HCT116 (cell line): ENCODE measurements at regions not wholly inside any gene's neighbourhood (a gene's known extent, or its start where the extent isn't known, plus 50 kb on each side); places are given as distances from the start of the nearest gene placed in this dataset.

ENCODE experiments used
- ATAC-seq: fragments of 200-7000 bp; cut with Tn5 transposase; 2 replicates; pipeline ENCODE4 v1.9.1; 2020; ENCODE audit warnings: mild to moderate bottlenecking, moderate library complexity
- BruUV-seq: library from RNA; stranded (reverse); fragments of 400-500 nt; replicated peaks from 2 replicates; lab custom pipeline; 2021; lab: Mats Ljungman, UMichigan
- CTCF ChIA-PET: fragments of 300-600 bp; sonication (Branson Sonifier 250); formaldehyde crosslinking; loops from one replicate; lab custom pipeline; 2021; ENCODE audit warnings: antibody characterized with exemption; lab: Charles Lee
- POLR2A ChIA-PET: fragments of 300-600, 350-600 bp; sonication (Branson Sonifier 250); formaldehyde crosslinking; loops from one replicate; lab custom pipeline; 2021; ENCODE audit warnings: antibody characterized with exemption; lab: Charles Lee
- RAD21 ChIA-PET, 2 experiments: fragments of 300-600 bp; sonication (Branson Sonifier 250); formaldehyde crosslinking; loops; one replicate each; lab custom pipeline; 2023; ENCODE audit warnings: low total read pairs in 2 of 2; ENCODE audit not compliant: uncharacterized antibody in 2 of 2, unreplicated experiment in 2 of 2, low non-redundant PET in 1 of 2; lab: Charles Lee
- DNase-seq: peaks from one replicate; pipeline ENCODE4 v3.0.0-alpha.2; 2010; ENCODE audit warnings: low read depth, low spot score
- H2AFZ ChIP-seq: fragments of 200-600 bp; shearing (Covaris generic), sonication (generic); 2 replicates; pipeline ENCODE4 v1.6.1; 2017; ENCODE audit warnings: low read depth, mixed run types, mixed read lengths, antibody characterized with exemption, low read length; ENCODE audit not compliant: poor library complexity, severe bottlenecking
- H3K27ac ChIP-seq: 2 replicates; pipeline ENCODE4 v1.5.1; 2012; ENCODE audit warnings: low read depth, low read length
- H3K27me3 ChIP-seq: fragments of 200-600 bp; sonication (generic); 2 replicates; pipeline ENCODE4 v1.6.1; 2016; ENCODE audit warnings: mixed run types, low read length, mixed read lengths; ENCODE audit not compliant: insufficient read depth
- H3K36me3 ChIP-seq, 2 experiments: fragments of 200-500 bp in 1 of 2; fragments of 200-600 bp in 1 of 2; sonication (Bioruptor generic) in 1 of 2; sonication (generic) in 1 of 2; 2 replicates each; pipeline versions ENCODE4 v1.5.1 to v1.6.1; 2014 to 2016; ENCODE audit warnings: low read length in 2 of 2, inconsistent platforms in 1 of 2, mixed read lengths in 1 of 2, mixed run types in 1 of 2; ENCODE audit not compliant: insufficient read depth in 2 of 2, control insufficient read depth in 1 of 2
- H3K4me1 ChIP-seq, 2 experiments: fragments of 200-600 bp in 1 of 2; sonication (generic) in 1 of 2; 2 replicates each; pipeline versions ENCODE4 v1.5.1 to v1.6.1; 2012 to 2017; ENCODE audit warnings: low read length in 2 of 2, inconsistent platforms in 1 of 2, mild to moderate bottlenecking in 1 of 2, mixed read lengths in 1 of 2, mixed run types in 1 of 2, moderate library complexity in 1 of 2; ENCODE audit not compliant: insufficient read depth in 2 of 2, control insufficient read depth in 1 of 2
- H3K4me2 ChIP-seq: fragments of 200-600 bp; sonication (generic); 2 replicates; pipeline ENCODE4 v1.6.1; 2017; ENCODE audit warnings: mixed run types, low read length, mixed read lengths
- H3K4me3 ChIP-seq, 2 experiments: fragments of 200-600 bp in 1 of 2; sonication (generic) in 1 of 2; replicated peaks in 1 of 2; 2 replicates each; pipeline ENCODE4 v1.5.1; 2011 to 2016; ENCODE audit warnings: low read length in 2 of 2, control low read depth in 1 of 2, low read depth in 1 of 2, mild to moderate bottlenecking in 1 of 2, mixed read lengths in 1 of 2, mixed run types in 1 of 2
- H3K79me2 ChIP-seq: fragments of 200-600 bp; sonication (generic); 2 replicates; pipeline ENCODE4 v1.6.1; 2017; ENCODE audit warnings: mild to moderate bottlenecking, mixed run types, low read length, moderate library complexity, mixed read lengths; ENCODE audit not compliant: insufficient read depth
- H3K9ac ChIP-seq: fragments of 200-600 bp; sonication (generic); 2 replicates; pipeline ENCODE4 v1.6.1; 2016; ENCODE audit warnings: low read length, mixed read lengths
- H3K9me2 ChIP-seq: fragments of 200-600 bp; sonication (generic), shearing (Covaris generic); 2 replicates; pipeline ENCODE4 v1.6.1; 2017; ENCODE audit warnings: mixed run types, mild to moderate bottlenecking, moderate library complexity; ENCODE audit not compliant: insufficient read depth
- H3K9me3 ChIP-seq, 2 experiments: fragments of 200-500 bp in 1 of 2; fragments of 200-600 bp in 1 of 2; sonication (Bioruptor generic) in 1 of 2; sonication (generic) in 1 of 2; 2 replicates each; pipeline ENCODE4 v1.6.1; 2014 to 2017; ENCODE audit warnings: low read length in 2 of 2, mixed read lengths in 2 of 2, inconsistent platforms in 1 of 2, low read depth in 1 of 2, mild to moderate bottlenecking in 1 of 2, mixed run types in 1 of 2, moderate library complexity in 1 of 2; ENCODE audit not compliant: control insufficient read depth in 1 of 2, insufficient read depth in 1 of 2
- H4K20me1 ChIP-seq: fragments of 200-600 bp; sonication (generic), shearing (Covaris generic); 2 replicates; pipeline ENCODE4 v1.6.1; 2017; ENCODE audit warnings: mixed run types, mild to moderate bottlenecking, moderate library complexity; ENCODE audit not compliant: insufficient read depth
- CBX3 ChIP-seq: IDR thresholded peaks from 2 replicates; pipeline ENCODE4 v1.6.1; 2012; ENCODE audit warnings: low read depth
- CEBPB ChIP-seq: IDR thresholded peaks from 2 replicates; pipeline ENCODE4 v1.6.1; 2012; ENCODE audit warnings: low read depth
- CTCF ChIP-seq, 3 experiments: fragments of 200-600 bp in 1 of 3; sonication (generic) in 1 of 3; IDR thresholded peaks in 2 of 3; conservative IDR thresholded peaks in 1 of 3; 2 replicates each; pipeline ENCODE4 v1.5.1; 2012 to 2017; ENCODE audit warnings: low read depth in 2 of 3, low read length in 2 of 3, antibody characterized with exemption in 1 of 3, borderline replicate concordance in 1 of 3, control low read depth in 1 of 3, mild to moderate bottlenecking in 1 of 3, mixed read lengths in 1 of 3, mixed run types in 1 of 3, moderate library complexity in 1 of 3; ENCODE audit not compliant: insufficient read depth in 1 of 3
- EGR1 ChIP-seq: IDR thresholded peaks from 2 replicates; pipeline ENCODE4 v1.6.1; 2012; ENCODE audit warnings: low read depth
- EZH2phosphoT487 ChIP-seq: fragments of 200-600 bp; IDR thresholded peaks from 2 replicates; pipeline ENCODE4 v1.6.1; 2018; ENCODE audit warnings: antibody characterized with exemption, borderline replicate concordance
- FOSL1 ChIP-seq: IDR thresholded peaks from 2 replicates; pipeline ENCODE4 v1.6.1; 2012; ENCODE audit warnings: low read depth
- JUND ChIP-seq: IDR thresholded peaks from 2 replicates; pipeline ENCODE4 v1.6.1; 2012
- MAX ChIP-seq: IDR thresholded peaks from 2 replicates; pipeline ENCODE4 v1.6.1; 2012
- POLR2A ChIP-seq: IDR thresholded peaks from 2 replicates; pipeline ENCODE4 v1.7.0; 2011; ENCODE audit warnings: borderline replicate concordance; ENCODE audit not compliant: insufficient read depth, insufficient read length; ENCODE audit errors: extremely low read depth
- POLR2AphosphoS5 ChIP-seq: IDR thresholded peaks from 2 replicates; pipeline ENCODE4 v1.6.1; 2011; ENCODE audit warnings: mild to moderate bottlenecking, low read depth, low read length, moderate library complexity
- RAD21 ChIP-seq: IDR thresholded peaks from 2 replicates; pipeline ENCODE4 v1.6.1; 2012; ENCODE audit warnings: low read depth, mild to moderate bottlenecking
- REST ChIP-seq: IDR thresholded peaks from 2 replicates; pipeline ENCODE4 v1.6.1; 2012; ENCODE audit warnings: low read depth
- SIN3A ChIP-seq: IDR thresholded peaks from 2 replicates; pipeline ENCODE4 v1.6.1; 2012; ENCODE audit warnings: low read depth
- SP1 ChIP-seq: IDR thresholded peaks from 2 replicates; pipeline ENCODE4 v1.6.1; 2012; ENCODE audit warnings: low read depth
- SRF ChIP-seq: IDR thresholded peaks from 2 replicates; pipeline ENCODE4 v1.6.1; 2012; ENCODE audit warnings: low read depth
- TCF7L2 ChIP-seq: IDR thresholded peaks from 2 replicates; pipeline ENCODE4 v1.7.0; 2011; ENCODE audit warnings: borderline replicate concordance, inconsistent platforms; ENCODE audit not compliant: insufficient read depth, insufficient read length; ENCODE audit errors: extremely low read depth
- YY1 ChIP-seq: IDR thresholded peaks from 2 replicates; pipeline ENCODE4 v1.6.1; 2011; ENCODE audit warnings: low read length, low read depth, moderate library complexity, mild to moderate bottlenecking; ENCODE audit not compliant: insufficient replicate concordance; ENCODE audit errors: extremely low read depth
- ZBTB33 ChIP-seq: IDR thresholded peaks from 2 replicates; pipeline ENCODE4 v1.6.1; 2011; ENCODE audit warnings: mild to moderate bottlenecking, low read length, moderate library complexity; ENCODE audit not compliant: insufficient replicate concordance; ENCODE audit errors: extremely low read depth
- ZFX ChIP-seq: fragments of 450-650 bp; IDR thresholded peaks from 2 replicates; pipeline ENCODE4 v1.6.1; 2017
- intact Hi-C: fragments of 100-400 bp; cut with micrococcal nuclease; formaldehyde crosslinking; loops from 2 replicates; pipeline ENCODE4 v1.10.0; 2022

GRCh38 chr2:118584877-118585276 is 262.6 kb downstream of the EN1 start:
- ChIA-PET POLR2A (no interaction called here), CTCF (no interaction called here), RAD21 (no interaction called here)
- BruUV-seq = no TSS peak
- Histone ChIP-seq H3K9me3 (no peaks in the 10 kb centered on the region), H3K79me2 (no peaks in the 10 kb centered on the region), H3K27me3 (peaks cover 13% of the 10 kb centered on the region; the same call in 1 of the 2 replicates), H3K9me2 (no peaks in the 10 kb centered on the region), H3K4me2 (no peak overlapping the region)
- intact Hi-C loops = no loop called here
- DNase-seq (no peak), ATAC-seq (no peak)
- no peak for TF ChIP-seq YY1
- TF ChIP-seq POLR2AphosphoS5 = no peak
- no peak for TF ChIP-seq EGR1
- TF ChIP-seq SRF = no peak
- no peak for TF ChIP-seq EZH2phosphoT487
- no peak for TF ChIP-seq REST
- TF ChIP-seq CEBPB = no peak
- no peak for TF ChIP-seq CBX3
- no peak for TF ChIP-seq CTCF (IDR thresholded peaks at IDR 0.05 in 2 of 3, conservative IDR thresholded peaks at IDR 0.05 in 1 of 3; ENCODE audit: borderline replicate concordance in 1 of 3, insufficient read depth in 1 of 3, low read depth in 2 of 3, low read length in 2 of 3)
- TF ChIP-seq TCF7L2 = no peak
- no peak for TF ChIP-seq ZFX
- no peak for TF ChIP-seq SP1
- TF ChIP-seq POLR2A = no peak
- no peak for TF ChIP-seq JUND
- no peak for TF ChIP-seq SIN3A
- TF ChIP-seq ZBTB33 = no peak
- no peak for TF ChIP-seq FOSL1
- TF ChIP-seq RAD21 = no peak
- no peak for TF ChIP-seq MAX
- TF ChIP-seq, all 23 proteins: peak for 0
- Histone ChIP-seq H3K36me3 (no peaks in the 10 kb centered on the region), H3K27ac (no peak overlapping the region), H3K4me1 (no peaks in the 10 kb centered on the region), H2AFZ (no peak overlapping the region), H3K4me3 (no peak overlapping the region), H4K20me1 (no peaks in the 10 kb centered on the region), H3K9ac (no peak overlapping the region)
